GM18873 (cell line): ENCODE measurements at regions not wholly inside any gene's neighbourhood (a gene's known extent, or its start where the extent isn't known, plus 50 kb on each side); places are given as distances from the start of the nearest gene placed in this dataset.
"Not testable (repeated sequence)": the region's sequence is repeated elsewhere in the genome, so short reads cannot be mapped to it uniquely, and the experiment has no call there.

Experiments used
- ATAC-seq: cut with Tn5 transposase; IDR thresholded peaks from one replicate; pipeline ENCODE4 v1.9.1; 2021; ENCODE audit warnings: mild to moderate bottlenecking, moderate library complexity, moderate number of reproducible peaks; ENCODE audit not compliant: unreplicated experiment, low FRiP score

GRCh38 chr6:26951211-26951610, 291.7 kb upstream of the ZNF322 start:
- not testable (repeated sequence) for ATAC-seq

- ATAC-seq: not testable (repeated sequence)
These were observed 291.4 kb upstream of the PRSS16 start for GRCh38 chr6:26956078-26956600.

- ATAC-seq: not testable (repeated sequence)
These were observed 290.8 kb upstream of the PRSS16 start for GRCh38 chr6:26956601-26957184.

- not testable (repeated sequence) for ATAC-seq
These were observed 289.9 kb upstream of the PRSS16 start for GRCh38 chr6:26957399-26958127.

- ATAC-seq: not testable (repeated sequence)
These were observed 286.3 kb upstream of the PRSS16 start for GRCh38 chr6:26961236-26961635.

- ATAC-seq: no peak
These were observed 245.1 kb upstream of the PRSS16 start for GRCh38 chr6:27002447-27002846.

- ATAC-seq: no peak
These were observed 240.5 kb upstream of the PRSS16 start for GRCh38 chr6:27007020-27007419.

- ATAC-seq: not testable (repeated sequence)
These were observed 238.9 kb upstream of the PRSS16 start for GRCh38 chr6:27008613-27009012.

GRCh38 chr6:27014053-27014452, 233.4 kb upstream of the PRSS16 start:
- not testable (repeated sequence) for ATAC-seq

- no peak for ATAC-seq
These were observed 230.8 kb upstream of the PRSS16 start for GRCh38 chr6:27016689-27017088.

- not testable (repeated sequence) for ATAC-seq
These were observed 229.1 kb upstream of the PRSS16 start for GRCh38 chr6:27018401-27018800.

GRCh38 chr6:27019651-27020552, 227.6 kb upstream of the PRSS16 start:
- ATAC-seq: no peak

GRCh38 chr6:27020553-27020880, 227.0 kb upstream of the PRSS16 start:
- ATAC-seq: no peak

- no peak for ATAC-seq
These were observed 223.8 kb upstream of the PRSS16 start for GRCh38 chr6:27023664-27024063.

- no peak for ATAC-seq
These were observed 222.2 kb upstream of the PRSS16 start for GRCh38 chr6:27025351-27025750.

- no peak for ATAC-seq
These were observed 221.1 kb upstream of the PRSS16 start for GRCh38 chr6:27026361-27026760.

GRCh38 chr6:27031302-27031701, 216.2 kb upstream of the PRSS16 start:
- ATAC-seq: no peak

- no peak for ATAC-seq
These were observed 209.0 kb upstream of the PRSS16 start for GRCh38 chr6:27038498-27038897.

GRCh38 chr6:27040244-27041042, 207.1 kb upstream of the PRSS16 start:
- ATAC-seq: no peak

GRCh38 chr6:27043244-27043643, 204.3 kb upstream of the PRSS16 start:
- ATAC-seq: no peak
